ENCODE measurements at regions not wholly inside any gene's neighbourhood (a gene's known extent, or its start where the extent isn't known, plus 50 kb on each side); places are given as distances from the start of the nearest gene placed in this dataset.

- no peak for ATAC-seq (ENCODE audit: low read depth)
- H3K27me3 ChIP-seq (ENCODE audit: control insufficient read depth, insufficient read depth, low read length): no peaks in the 10 kb centered on the region
- POLR2A ChIA-PET (ENCODE audit: unreplicated experiment): no interaction called here
- no peak overlapping the region for H3K23ac ChIP-seq (ENCODE audit: low read depth, low read length)
- H3K9me3 ChIP-seq (ENCODE audit: control insufficient read depth, insufficient read depth, low read length): peaks cover 35% of the 10 kb centered on the region
- no peak overlapping the region for H2AK9ac ChIP-seq (replicated peaks; ENCODE audit: low read depth, low read length, poor library complexity)
- no peak overlapping the region for H2BK15ac ChIP-seq (ENCODE audit: low read depth, low read length)
- no peak overlapping the region for H2BK120ac ChIP-seq (ENCODE audit: low read depth, low read length)
- dilution Hi-C loops (cut with HindIII; ENCODE audit: low sequenced_read_pairs, unreplicated experiment): no loop called here
- H4K5ac ChIP-seq (ENCODE audit: low read depth, low read length): no peak overlapping the region
- no peak overlapping the region for H2BK5ac ChIP-seq (ENCODE audit: low read depth, low read length, poor library complexity, severe bottlenecking)
- H3K4ac ChIP-seq (ENCODE audit: low read depth, low read length): no peak overlapping the region
- no TSS peak for BruUV-seq (replicated peaks)
- H3K4me3 ChIP-seq (ENCODE audit: insufficient read depth, low read depth, low read length): no peak overlapping the region
- no peak overlapping the region for H4K91ac ChIP-seq (ENCODE audit: insufficient read depth, low read depth, low read length)
- no peak overlapping the region for H2AFZ ChIP-seq (replicated peaks; ENCODE audit: low read length, poor library complexity)
- H3K14ac ChIP-seq (replicated peaks; ENCODE audit: low read depth, low read length): no peak overlapping the region
- CTCF ChIA-PET: no interaction called here
- no peak overlapping the region for H3K27ac ChIP-seq (ENCODE audit: insufficient read depth, low read length)
- H4K8ac ChIP-seq (ENCODE audit: low read depth in 2 of 2, low read length in 2 of 2): no peak overlapping the region
- no peaks in the 10 kb centered on the region for H4K20me1 ChIP-seq (ENCODE audit: insufficient read depth, low read length)
- no peaks in the 10 kb centered on the region for H3K36me3 ChIP-seq (ENCODE audit: control insufficient read depth, insufficient read depth, low read length)
- H3K4me2 ChIP-seq (ENCODE audit: low read depth, low read length): no peak overlapping the region
- no peak overlapping the region for H2BK20ac ChIP-seq (ENCODE audit: low read depth, low read length)
- H2AK5ac ChIP-seq (ENCODE audit: low read depth, low read length): no peak overlapping the region
- H3K9ac ChIP-seq (ENCODE audit: low read depth, low read length): no peak overlapping the region
- H3K18ac ChIP-seq (ENCODE audit: low read depth, low read length): no peak overlapping the region
- WGBS, 2 experiments (ENCODE audit: extremely low coverage in 2 of 2, insufficient read length in 1 of 2): no CpG with 5 or more reads among the region's 3 CpGs
- in situ Hi-C loops (cut with MboI; ENCODE audit: low sequenced_read_pairs): no loop called here
- no peaks in the 10 kb centered on the region for H3K4me1 ChIP-seq (ENCODE audit: control insufficient read depth, insufficient read depth, low read length)
- no peaks in the 10 kb centered on the region for H3K9me1 ChIP-seq (ENCODE audit: insufficient read depth, low read length)
- DNase-seq: no peak
- TF ChIP-seq BHLHE40 (IDR thresholded peaks at IDR 0.05; ENCODE audit: low read depth, low read length): no peak
- no peak overlapping the region for H3K56ac ChIP-seq (ENCODE audit: extremely low read depth, insufficient read depth, low read length)
- intact Hi-C loops (cut with micrococcal nuclease): no loop called here
- H3K79me1 ChIP-seq (ENCODE audit: low read depth in 1 of 2, low read length in 2 of 2): no peaks in the 10 kb centered on the region
These were observed 590.0 kb downstream of the BCL11B start for GRCh38 chr14:98682033-98682432.

Data from IMR-90 (cell line).